Mucosa of stomach (tissue), 1 donor: ENCODE measurements at regions not wholly inside any gene's neighbourhood (a gene's known extent, or its start where the extent isn't known, plus 50 kb on each side); places are given as distances from the start of the nearest gene placed in this dataset.

ENCODE experiments used
- H3K27me3 ChIP-seq: one replicate; pipeline ENCODE4 v1.7.0; 2013; ENCODE audit warnings: mild to moderate bottlenecking, low read length; ENCODE audit not compliant: control insufficient read depth, insufficient read depth
- H3K36me3 ChIP-seq: one replicate; pipeline ENCODE4 v1.7.0; 2013; ENCODE audit warnings: low read length; ENCODE audit not compliant: control insufficient read depth, insufficient read depth
- H3K4me1 ChIP-seq: one replicate; pipeline ENCODE4 v1.7.0; 2013; ENCODE audit warnings: mild to moderate bottlenecking, low read length; ENCODE audit not compliant: control insufficient read depth, insufficient read depth
- H3K4me3 ChIP-seq: one replicate; pipeline ENCODE4 v1.7.0; 2013; ENCODE audit warnings: low read length
- H3K9ac ChIP-seq: one replicate; pipeline ENCODE4 v1.7.0; 2013; ENCODE audit warnings: mild to moderate bottlenecking, low read length, moderate library complexity
- H3K9me3 ChIP-seq: one replicate; pipeline ENCODE4 v1.7.0; 2013; ENCODE audit warnings: mild to moderate bottlenecking, low read length, moderate library complexity; ENCODE audit not compliant: control insufficient read depth
- donor health status: Pancreatic carcinoma.

DNA sequence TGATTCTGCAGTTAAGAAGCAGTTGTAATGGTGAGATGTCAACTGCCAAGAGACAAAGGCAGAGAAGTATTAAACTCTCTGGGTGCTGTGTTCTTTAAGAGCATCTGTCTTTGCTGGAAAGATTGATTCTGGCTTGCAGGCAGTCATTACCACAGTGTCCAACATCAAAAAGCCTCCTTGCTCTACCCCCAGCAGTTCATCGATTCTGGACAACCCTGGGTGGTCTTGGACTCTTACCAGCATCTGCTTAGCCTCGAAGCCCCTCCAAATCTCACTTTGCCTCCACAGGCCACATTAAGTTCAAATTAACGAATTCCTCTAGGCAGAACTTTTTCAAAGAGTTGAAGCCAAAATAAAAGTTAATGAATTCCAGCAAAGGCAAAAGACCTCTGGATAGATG is 1061.4 kb downstream of the TSN start:
- Histone ChIP-seq H3K9me3 (no peaks in the 10 kb centered on the region), H3K9ac (no peak overlapping the region), H3K36me3 (no peaks in the 10 kb centered on the region), H3K27me3 (no peaks in the 10 kb centered on the region), H3K4me3 (no peak overlapping the region), H3K4me1 (no peaks in the 10 kb centered on the region)

DNA sequence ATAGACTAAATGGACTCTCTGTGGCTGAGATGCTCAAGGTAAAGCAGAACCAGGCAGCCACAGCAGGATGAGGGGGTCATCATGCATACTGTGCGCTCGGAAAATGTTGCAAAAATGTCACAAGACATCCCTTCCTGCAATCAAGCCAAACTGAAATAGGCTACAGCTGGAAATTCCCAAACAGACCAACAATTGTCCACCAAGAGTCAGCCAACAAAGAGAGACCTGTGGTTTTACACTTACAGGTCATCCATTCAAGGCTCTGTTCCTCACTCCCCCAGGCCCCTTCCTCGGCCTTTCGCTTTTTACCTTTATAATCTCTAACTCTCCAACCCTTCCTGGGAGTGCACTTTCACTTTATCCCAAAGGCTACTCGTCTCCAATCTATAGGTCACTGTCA is 1066.9 kb downstream of the TSN start:
- Histone ChIP-seq H3K27me3 (no peaks in the 10 kb centered on the region), H3K4me1 (no peaks in the 10 kb centered on the region), H3K9ac (no peak overlapping the region), H3K9me3 (no peaks in the 10 kb centered on the region), H3K4me3 (no peak overlapping the region), H3K36me3 (no peaks in the 10 kb centered on the region)

DNA sequence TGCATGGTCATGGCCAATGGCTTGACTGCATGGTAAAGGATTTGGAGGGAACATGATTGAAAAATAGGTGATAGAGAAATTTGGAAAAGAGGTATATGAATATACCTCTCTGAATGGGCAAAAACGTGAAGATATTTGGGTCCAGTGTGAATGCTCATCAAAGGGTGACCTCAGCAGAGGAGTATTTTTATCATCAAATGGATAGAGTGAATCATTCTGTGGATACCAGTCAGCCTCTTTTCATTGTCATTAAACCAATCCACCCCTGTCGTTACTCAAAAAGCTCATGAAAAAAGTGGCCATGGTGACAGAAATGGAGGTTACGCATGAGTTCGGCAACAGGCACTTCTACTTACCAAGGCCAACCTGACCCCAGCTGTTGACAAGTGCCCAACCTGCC is 1074.7 kb downstream of the TSN start:
- H3K36me3 ChIP-seq, result no peaks in the 10 kb centered on the region
- no peak overlapping the region for H3K4me3 ChIP-seq
- H3K9me3 ChIP-seq, result no peaks in the 10 kb centered on the region
- no peak overlapping the region for H3K9ac ChIP-seq
- no peaks in the 10 kb centered on the region for H3K4me1 ChIP-seq
- no peaks in the 10 kb centered on the region for H3K27me3 ChIP-seq

DNA sequence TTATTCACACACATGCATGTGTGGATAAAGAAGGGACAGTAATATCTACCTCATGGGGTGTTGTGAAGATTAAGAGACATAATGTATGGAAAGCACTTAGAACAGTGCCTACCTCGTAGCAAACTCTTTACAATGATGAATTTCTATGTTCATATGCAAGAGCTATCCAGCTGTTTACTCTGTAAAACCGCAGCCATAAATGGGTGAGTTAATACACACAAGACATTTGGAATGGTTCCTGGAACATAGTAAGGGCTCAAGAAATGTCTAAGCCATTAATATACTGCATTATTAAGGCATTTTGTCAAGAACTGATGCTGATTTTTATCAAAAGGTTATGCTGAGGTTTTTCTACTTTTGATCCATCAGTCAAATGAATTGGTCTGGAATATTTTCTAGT is 1076.2 kb downstream of the TSN start:
- no peak overlapping the region for H3K9ac ChIP-seq
- H3K27me3 ChIP-seq, result no peaks in the 10 kb centered on the region
- H3K4me3 ChIP-seq, result no peak overlapping the region
- no peaks in the 10 kb centered on the region for H3K9me3 ChIP-seq
- no peaks in the 10 kb centered on the region for H3K4me1 ChIP-seq
- H3K36me3 ChIP-seq, result no peaks in the 10 kb centered on the region

DNA sequence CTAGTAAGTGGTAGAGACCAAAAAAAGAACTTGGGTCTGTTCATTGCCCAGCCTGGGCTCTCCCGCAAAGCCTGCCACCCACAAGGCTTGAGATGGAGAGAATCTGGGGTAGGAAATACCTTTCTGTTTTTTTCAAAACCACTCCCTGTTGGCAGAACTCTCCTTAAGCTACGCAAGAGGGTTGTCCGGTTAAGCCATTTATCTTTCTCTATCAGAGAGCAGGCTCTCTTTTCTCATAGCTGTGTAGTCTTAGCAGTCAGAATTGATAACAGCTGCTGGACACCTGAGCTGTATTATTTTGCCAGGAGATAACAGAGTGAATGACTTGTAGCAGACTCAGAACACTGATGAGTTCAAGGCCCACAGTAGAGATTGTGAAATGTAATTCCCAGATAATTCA is 1088.1 kb downstream of the TSN start:
- H3K9me3 ChIP-seq, result no peaks in the 10 kb centered on the region
- H3K36me3 ChIP-seq, result no peaks in the 10 kb centered on the region
- no peaks in the 10 kb centered on the region for H3K27me3 ChIP-seq
- H3K4me3 ChIP-seq, result no peak overlapping the region
- H3K4me1 ChIP-seq, result no peaks in the 10 kb centered on the region
- H3K9ac ChIP-seq, result no peak overlapping the region

DNA sequence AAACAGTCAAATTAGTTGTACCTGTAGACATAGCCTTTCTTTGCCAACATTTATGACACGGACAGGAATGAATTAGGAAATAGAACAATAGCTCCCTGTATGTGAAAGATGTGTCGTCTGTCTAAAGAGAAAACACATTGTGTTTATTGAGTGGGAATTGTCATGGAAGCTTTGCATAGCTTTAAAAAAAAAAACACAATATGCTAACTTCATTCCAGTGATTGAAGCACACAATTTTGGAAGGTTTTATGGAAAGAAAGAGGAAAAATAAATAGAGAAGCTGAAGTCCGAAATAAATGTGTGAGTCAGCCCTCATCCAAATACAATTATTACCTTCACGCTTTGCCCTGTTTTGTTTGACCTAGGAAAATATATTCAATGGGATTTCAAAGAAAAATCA is 1095.7 kb downstream of the TSN start:
- H3K36me3 ChIP-seq, result no peaks in the 10 kb centered on the region
- H3K27me3 ChIP-seq, result no peaks in the 10 kb centered on the region
- no peaks in the 10 kb centered on the region for H3K9me3 ChIP-seq
- H3K4me3 ChIP-seq, result no peak overlapping the region
- no peak overlapping the region for H3K9ac ChIP-seq
- no peaks in the 10 kb centered on the region for H3K4me1 ChIP-seq

DNA sequence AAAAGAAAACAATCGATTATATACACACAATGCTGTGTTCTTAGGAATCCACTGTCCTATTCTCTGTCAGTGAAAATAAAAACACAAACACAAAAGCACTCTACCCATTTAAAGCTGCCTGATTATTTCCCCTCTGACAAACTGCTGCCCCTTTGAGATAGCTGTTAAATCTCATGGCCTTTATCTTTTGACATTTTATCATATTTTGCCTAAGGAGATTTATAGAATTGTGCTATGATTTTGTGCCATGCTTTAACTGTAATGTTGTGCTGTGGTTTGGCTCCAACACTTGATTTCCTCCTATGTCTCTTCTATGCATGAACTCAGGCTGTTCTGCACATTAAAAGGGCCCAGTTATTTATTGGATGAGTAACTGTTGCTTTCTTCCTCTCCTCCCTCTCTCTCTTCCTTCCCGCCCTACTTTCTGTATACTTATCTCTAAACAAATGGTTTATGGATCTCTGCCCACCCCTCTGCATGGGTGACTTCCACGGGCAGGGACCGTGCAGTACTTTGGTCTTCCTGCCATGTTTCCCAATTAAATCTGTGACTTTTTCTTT is 1096.6 kb downstream of the TSN start:
- Histone ChIP-seq H3K4me1 (no peaks in the 10 kb centered on the region), H3K4me3 (no peak overlapping the region), H3K9me3 (no peaks in the 10 kb centered on the region)

DNA sequence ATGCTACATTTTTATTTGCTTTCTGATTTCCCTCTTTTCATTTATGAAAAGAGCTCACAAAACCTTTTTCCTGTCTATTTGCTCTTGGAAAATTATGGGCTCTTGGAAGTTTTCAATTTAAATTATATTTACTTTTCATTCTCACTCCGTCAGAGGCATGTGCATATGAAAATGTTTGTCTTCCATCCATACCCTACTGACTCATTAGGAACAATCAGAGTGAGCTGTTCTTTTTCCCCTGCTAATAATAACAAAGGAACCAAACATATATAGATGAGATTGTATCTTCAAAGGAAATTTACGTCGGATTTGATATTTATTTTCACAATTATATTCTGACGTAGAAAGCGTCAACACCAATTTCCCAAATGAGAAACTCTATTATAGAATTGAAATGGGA is 1101.2 kb downstream of the TSN start:
- no peaks in the 10 kb centered on the region for H3K9me3 ChIP-seq
- H3K36me3 ChIP-seq, result no peaks in the 10 kb centered on the region
- H3K9ac ChIP-seq, result no peak overlapping the region
- H3K27me3 ChIP-seq, result no peaks in the 10 kb centered on the region
- no peak overlapping the region for H3K4me3 ChIP-seq
- no peaks in the 10 kb centered on the region for H3K4me1 ChIP-seq

More for the DNA sequence above, 1096.6 kb downstream of the TSN start:
- Histone ChIP-seq H3K27me3 (no peaks in the 10 kb centered on the region), H3K9ac (no peak overlapping the region), H3K36me3 (no peaks in the 10 kb centered on the region)

DNA sequence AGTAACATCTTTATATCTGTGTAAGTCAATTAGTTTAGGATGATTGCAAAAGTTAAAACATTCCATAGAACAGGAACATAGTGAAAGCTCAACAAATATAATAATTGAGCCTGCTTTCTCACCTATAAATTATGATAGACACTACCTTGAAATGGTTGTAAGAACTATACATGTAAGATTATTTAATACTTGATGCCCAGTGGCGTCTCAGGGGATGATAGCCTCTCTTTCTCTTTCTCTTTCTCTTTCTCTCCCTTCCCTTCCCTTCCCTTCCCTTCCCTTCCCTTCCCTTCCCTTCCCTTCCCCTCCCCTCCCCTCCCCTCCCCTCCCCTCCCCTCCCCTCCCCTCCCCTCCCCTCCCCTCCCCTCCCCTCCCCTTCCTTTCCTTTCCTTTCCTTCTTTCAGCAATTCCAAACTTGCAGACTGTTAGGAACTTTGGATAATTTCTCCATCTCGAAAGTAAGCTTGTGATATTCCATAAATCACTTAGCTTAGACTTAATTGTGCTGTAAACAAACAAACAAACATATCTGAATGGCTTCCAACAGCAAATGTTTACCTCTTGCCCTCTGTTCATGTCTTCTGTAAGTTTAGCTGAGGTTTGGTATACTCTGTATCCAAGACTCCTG is 1102.7 kb downstream of the TSN start:
- Histone ChIP-seq H3K9me3 (no peaks in the 10 kb centered on the region), H3K27me3 (no peaks in the 10 kb centered on the region), H3K4me3 (no peak overlapping the region), H3K36me3 (no peaks in the 10 kb centered on the region), H3K9ac (no peak overlapping the region), H3K4me1 (no peaks in the 10 kb centered on the region)

DNA sequence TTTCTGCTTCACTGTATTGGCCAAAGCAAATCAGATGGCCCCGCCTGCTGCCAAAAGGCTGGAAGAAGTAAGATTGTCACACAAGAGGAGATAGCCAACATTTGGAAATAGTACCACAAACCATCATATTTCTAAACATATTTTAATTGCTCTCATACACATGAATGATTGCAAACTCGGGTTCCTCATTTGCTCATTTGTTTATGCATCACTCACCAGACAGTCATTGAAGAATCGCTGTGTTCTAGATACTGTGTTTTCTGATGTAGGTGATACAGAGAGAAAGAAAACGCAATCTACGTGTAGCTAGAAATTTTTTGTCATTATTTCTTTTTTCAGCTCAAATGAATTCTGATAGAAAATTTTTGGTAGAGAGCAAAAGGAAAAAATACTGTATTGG is 1103.4 kb downstream of the TSN start:
- Histone ChIP-seq H3K36me3 (no peaks in the 10 kb centered on the region), H3K4me1 (no peaks in the 10 kb centered on the region), H3K27me3 (no peaks in the 10 kb centered on the region), H3K9ac (no peak overlapping the region), H3K9me3 (no peaks in the 10 kb centered on the region), H3K4me3 (no peak overlapping the region)

DNA sequence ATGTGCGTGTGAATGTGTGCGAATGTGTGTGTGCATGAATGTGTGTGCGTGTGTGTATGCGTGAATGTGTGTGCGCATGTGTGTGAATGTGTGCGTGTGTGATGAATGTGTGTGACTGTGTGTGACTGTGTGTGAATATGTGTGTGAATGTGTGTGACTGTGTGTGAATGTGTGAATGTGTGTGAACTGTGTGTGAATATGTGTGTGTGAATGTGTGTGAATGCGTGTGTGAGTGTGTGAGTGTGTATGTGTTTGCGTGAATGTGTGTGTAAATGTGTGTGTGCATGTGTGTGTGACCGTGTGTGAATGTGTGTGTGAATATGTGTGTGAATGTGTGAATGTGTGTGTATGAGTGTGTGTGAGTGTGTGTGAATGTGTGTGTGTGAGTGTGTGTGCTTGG is 1103.8 kb downstream of the TSN start:
- Histone ChIP-seq H3K9me3 (no peaks in the 10 kb centered on the region), H3K36me3 (no peaks in the 10 kb centered on the region), H3K4me3 (no peak overlapping the region), H3K4me1 (no peaks in the 10 kb centered on the region), H3K27me3 (no peaks in the 10 kb centered on the region), H3K9ac (no peak overlapping the region)

DNA sequence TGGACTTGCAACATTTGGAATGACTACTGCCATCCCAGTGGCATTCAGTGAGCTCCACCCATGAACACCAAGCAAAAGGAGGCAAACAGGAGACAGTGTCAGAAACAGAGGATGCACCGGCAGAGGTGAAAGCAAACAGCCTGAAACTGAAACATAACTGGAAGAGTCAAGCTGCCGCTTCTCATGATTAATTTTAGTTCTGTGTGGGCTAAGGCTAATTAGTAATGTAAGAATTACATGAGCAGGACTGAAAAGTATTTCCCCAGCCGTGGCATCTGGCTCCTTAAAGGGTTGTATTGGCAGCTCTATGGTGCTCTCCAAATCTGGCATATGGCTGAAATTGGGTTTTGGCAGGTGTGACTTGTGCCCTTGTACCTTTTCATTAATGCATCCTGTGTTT is 1108.1 kb downstream of the TSN start:
- no peaks in the 10 kb centered on the region for H3K36me3 ChIP-seq
- H3K9me3 ChIP-seq, result no peaks in the 10 kb centered on the region
- H3K4me1 ChIP-seq, result no peaks in the 10 kb centered on the region
- H3K27me3 ChIP-seq, result no peaks in the 10 kb centered on the region
- H3K4me3 ChIP-seq, result no peak overlapping the region
- no peak overlapping the region for H3K9ac ChIP-seq

DNA sequence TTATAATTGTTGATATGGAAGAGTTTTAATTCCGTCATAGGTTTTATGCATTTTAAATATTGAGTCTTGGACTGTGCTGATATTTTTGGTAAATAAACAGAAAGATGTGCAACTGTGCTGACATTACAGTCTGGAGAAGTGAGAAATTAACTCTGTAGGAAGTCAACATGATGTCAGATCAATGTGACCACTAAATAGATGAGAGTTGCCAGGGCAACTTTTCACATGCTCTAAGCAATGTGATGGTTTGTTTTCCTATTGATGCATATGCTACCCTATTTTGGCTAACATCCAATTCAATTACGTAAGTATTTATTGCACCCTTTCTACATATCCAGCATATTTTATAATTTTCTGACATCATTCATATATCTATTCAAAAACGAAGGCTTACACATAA is 1109.3 kb downstream of the TSN start:
- Histone ChIP-seq H3K9ac (no peak overlapping the region), H3K36me3 (no peaks in the 10 kb centered on the region), H3K4me3 (no peak overlapping the region), H3K4me1 (no peaks in the 10 kb centered on the region), H3K27me3 (no peaks in the 10 kb centered on the region), H3K9me3 (no peaks in the 10 kb centered on the region)
